ENCODE measurements at regions not wholly inside any gene's neighbourhood (a gene's known extent, or its start where the extent isn't known, plus 50 kb on each side); places are given as distances from the start of the nearest gene placed in this dataset.
"Not testable (repeated sequence)": the region's sequence is repeated elsewhere in the genome, so short reads cannot be mapped to it uniquely, and the experiment has no call there.

- H3K27ac Mint-ChIP-seq: no peak overlapping the region
- no peaks in the 10 kb centered on the region for H3K27me3 Mint-ChIP-seq
- ATAC-seq (ENCODE audit: poor library complexity): no peak
- Histone ChIP-seq H3K4me3 (ENCODE audit: low read length) (no peak overlapping the region), H3K27ac (ENCODE audit: low read depth in 1 of 2, low read length in 2 of 2) (no peak overlapping the region), H3K4me1 (ENCODE audit: insufficient read depth, low read length) (no peaks in the 10 kb centered on the region), H3K27me3 (ENCODE audit: control insufficient read depth in 1 of 2, insufficient read depth in 2 of 2, low read length in 2 of 2) (no peaks in the 10 kb centered on the region), H3K9me3 (ENCODE audit: control insufficient read depth in 1 of 2, insufficient read depth in 1 of 2, low read length in 2 of 2) (peaks cover 0 to 12% of the 10 kb centered on the region in 2 experiments), H3K36me3 (ENCODE audit: insufficient read depth, low read length) (no peaks in the 10 kb centered on the region)
- H3K4me3 Mint-ChIP-seq: no peak overlapping the region
- ChIA-PET CTCF (no interaction called here), POLR2A (no interaction called here)
- H3K9me3 Mint-ChIP-seq: peaks cover 2% of the 10 kb centered on the region
- TF ChIP-seq CTCF (IDR thresholded peaks at IDR 0.05): no peak
- DNase-seq: no peak
- no peaks in the 10 kb centered on the region for H3K4me1 Mint-ChIP-seq (ENCODE audit: low read depth)
- intact Hi-C loops (cut with DNase I, micrococcal nuclease): no loop called here
- no peaks in the 10 kb centered on the region for H3K36me3 Mint-ChIP-seq (ENCODE audit: low read depth)
Observed at GRCh38 chr11:89566972-89567371, 75.8 kb upstream of the NOX4 start.

- ATAC-seq (ENCODE audit: poor library complexity): not testable (repeated sequence)
Observed at GRCh38 chr11:89569387-89569786, 78.2 kb upstream of the NOX4 start.

GRCh38 chr11:89571706-89572105, 80.5 kb upstream of the NOX4 start:
- H3K4me1 Mint-ChIP-seq (ENCODE audit: low read depth); H3K4me3 ChIP-seq (ENCODE audit: low read length); H3K36me3 ChIP-seq (ENCODE audit: insufficient read depth, low read length); intact Hi-C loops (cut with DNase I, micrococcal nuclease); H3K4me3 Mint-ChIP-seq; ATAC-seq (ENCODE audit: poor library complexity); H3K27ac Mint-ChIP-seq; H3K9me3 Mint-ChIP-seq; CTCF ChIA-PET; DNase-seq; H3K27ac ChIP-seq (ENCODE audit: low read depth in 1 of 2, low read length in 2 of 2); H3K27me3 Mint-ChIP-seq; H3K4me1 ChIP-seq (ENCODE audit: insufficient read depth, low read length); H3K27me3 ChIP-seq (ENCODE audit: control insufficient read depth in 1 of 2, insufficient read depth in 2 of 2, low read length in 2 of 2); H3K36me3 Mint-ChIP-seq (ENCODE audit: low read depth); POLR2A ChIA-PET: not testable (repeated sequence)
- peaks cover 0 to 10% of the 10 kb centered on the region in 2 experiments for H3K9me3 ChIP-seq (ENCODE audit: control insufficient read depth in 1 of 2, insufficient read depth in 1 of 2, low read length in 2 of 2)

More at GRCh38 chr11:89569387-89569786, 78.2 kb upstream of the NOX4 start:
- DNase-seq; H3K27me3 Mint-ChIP-seq; CTCF ChIA-PET; H3K4me3 ChIP-seq (ENCODE audit: low read length); H3K27ac Mint-ChIP-seq; POLR2A ChIA-PET; H3K36me3 ChIP-seq (ENCODE audit: insufficient read depth, low read length); H3K36me3 Mint-ChIP-seq (ENCODE audit: low read depth); H3K4me3 Mint-ChIP-seq; H3K9me3 Mint-ChIP-seq; H3K27ac ChIP-seq (ENCODE audit: low read depth in 1 of 2, low read length in 2 of 2); intact Hi-C loops (cut with DNase I, micrococcal nuclease); H3K4me1 ChIP-seq (ENCODE audit: insufficient read depth, low read length); H3K4me1 Mint-ChIP-seq (ENCODE audit: low read depth); H3K27me3 ChIP-seq (ENCODE audit: control insufficient read depth in 1 of 2, insufficient read depth in 2 of 2, low read length in 2 of 2): not testable (repeated sequence)
- peaks cover 0 to 12% of the 10 kb centered on the region in 2 experiments for H3K9me3 ChIP-seq (ENCODE audit: control insufficient read depth in 1 of 2, insufficient read depth in 1 of 2, low read length in 2 of 2)

GRCh38 chr11:89575846-89576245, 84.7 kb upstream of the NOX4 start:
- DNase-seq; H3K4me1 Mint-ChIP-seq (ENCODE audit: low read depth); H3K36me3 Mint-ChIP-seq (ENCODE audit: low read depth); H3K27me3 Mint-ChIP-seq; H3K27ac Mint-ChIP-seq; POLR2A ChIA-PET; H3K4me3 ChIP-seq (ENCODE audit: low read length); H3K27ac ChIP-seq (ENCODE audit: low read depth in 1 of 2, low read length in 2 of 2); H3K4me1 ChIP-seq (ENCODE audit: insufficient read depth, low read length); CTCF ChIA-PET; H3K9me3 ChIP-seq (ENCODE audit: control insufficient read depth in 1 of 2, insufficient read depth in 1 of 2, low read length in 2 of 2); H3K9me3 Mint-ChIP-seq; H3K4me3 Mint-ChIP-seq; H3K36me3 ChIP-seq (ENCODE audit: insufficient read depth, low read length); H3K27me3 ChIP-seq (ENCODE audit: control insufficient read depth in 1 of 2, insufficient read depth in 2 of 2, low read length in 2 of 2); ATAC-seq (ENCODE audit: poor library complexity); intact Hi-C loops (cut with DNase I, micrococcal nuclease): not testable (repeated sequence)

GRCh38 chr11:89577428-89577827, 86.3 kb upstream of the NOX4 start:
- POLR2A ChIA-PET; ATAC-seq (ENCODE audit: poor library complexity); H3K36me3 Mint-ChIP-seq (ENCODE audit: low read depth); DNase-seq; intact Hi-C loops (cut with DNase I, micrococcal nuclease); CTCF ChIA-PET; H3K27me3 Mint-ChIP-seq; H3K27ac ChIP-seq (ENCODE audit: low read depth in 1 of 2, low read length in 2 of 2); H3K36me3 ChIP-seq (ENCODE audit: insufficient read depth, low read length); H3K4me3 Mint-ChIP-seq; H3K9me3 ChIP-seq (ENCODE audit: control insufficient read depth in 1 of 2, insufficient read depth in 1 of 2, low read length in 2 of 2); H3K4me1 Mint-ChIP-seq (ENCODE audit: low read depth); H3K4me3 ChIP-seq (ENCODE audit: low read length); H3K27ac Mint-ChIP-seq; H3K27me3 ChIP-seq (ENCODE audit: control insufficient read depth in 1 of 2, insufficient read depth in 2 of 2, low read length in 2 of 2); H3K4me1 ChIP-seq (ENCODE audit: insufficient read depth, low read length); H3K9me3 Mint-ChIP-seq: not testable (repeated sequence)
